CD4-positive, alpha-beta T cell (primary cell): ENCODE measurements at regions not wholly inside any gene's neighbourhood (a gene's known extent, or its start where the extent isn't known, plus 50 kb on each side); places are given as distances from the start of the nearest gene placed in this dataset.

ENCODE experiments used
- ATAC-seq: fragments of 200-7000 bp; cut with Tn5 transposase; one replicate; pipeline ENCODE4 v1.10.0; 2022; ENCODE audit warnings: mild to moderate bottlenecking; ENCODE audit not compliant: poor library complexity
- CTCF ChIA-PET: fragments of 350-600 bp; sonication (Branson Sonifier 250); formaldehyde crosslinking; loops from one replicate; lab custom pipeline; 2021; ENCODE audit warnings: antibody characterized with exemption, inconsistent platforms; lab: Charles Lee
- POLR2A ChIA-PET: fragments of 350-600 bp; sonication (Branson Sonifier 250); formaldehyde crosslinking; loops from one replicate; lab custom pipeline; 2021; ENCODE audit warnings: antibody characterized with exemption, inconsistent platforms; lab: Charles Lee
- DNase-seq, 14 experiments: peaks; one replicate each; pipeline ENCODE4 v3.0.0-alpha.2; 2013 to 2020; ENCODE audit warnings: mixed read lengths in 2 of 14
- H3K27ac ChIP-seq, 2 donors: one replicate each; pipeline versions ENCODE4 v1.5.1 to v1.7.0; 2013; ENCODE audit warnings: low read length in 2 of 2, low read depth in 1 of 2, mild to moderate bottlenecking in 1 of 2
- H3K27me3 ChIP-seq, 2 experiments: 1 replicate in 1 of 2; 2 replicates in 1 of 2; pipeline versions ENCODE4 v1.6.1 to v1.7.0; 2013; ENCODE audit warnings: low read length in 2 of 2, control low read depth in 1 of 2, mild to moderate bottlenecking in 1 of 2, moderate library complexity in 1 of 2; ENCODE audit not compliant: insufficient read depth in 2 of 2, control insufficient read depth in 1 of 2
- H3K36me3 ChIP-seq: one replicate; pipeline ENCODE4 v1.6.1; 2013; ENCODE audit warnings: low read length, control low read depth; ENCODE audit not compliant: insufficient read depth
- H3K4me1 ChIP-seq: one replicate; pipeline ENCODE4 v1.6.1; 2013; ENCODE audit warnings: low read length, control low read depth; ENCODE audit not compliant: insufficient read depth
- H3K4me3 ChIP-seq: one replicate; pipeline ENCODE4 v1.5.1; 2013; ENCODE audit warnings: mild to moderate bottlenecking, low read length, moderate library complexity
- H3K9me3 ChIP-seq, 2 experiments: 1 replicate in 1 of 2; 2 replicates in 1 of 2; pipeline versions ENCODE4 v1.6.1 to v1.7.0; 2013; ENCODE audit warnings: low read length in 2 of 2, mild to moderate bottlenecking in 2 of 2, control low read depth in 1 of 2, moderate library complexity in 1 of 2; ENCODE audit not compliant: control insufficient read depth in 1 of 2, insufficient read depth in 1 of 2
- H3K27ac Mint-ChIP-seq: one replicate; pipeline ENCODE4 v1.8.0; 2020; ENCODE audit warnings: mixed read lengths
- H3K27me3 Mint-ChIP-seq: one replicate; pipeline ENCODE4 v1.8.0; 2021; ENCODE audit warnings: mixed read lengths
- H3K36me3 Mint-ChIP-seq: one replicate; pipeline ENCODE4 v1.8.0; 2021; ENCODE audit warnings: low read depth, mixed read lengths
- H3K4me1 Mint-ChIP-seq: one replicate; pipeline ENCODE4 v1.8.0; 2021; ENCODE audit warnings: low read depth, mixed read lengths
- H3K4me3 Mint-ChIP-seq: one replicate; pipeline ENCODE4 v1.8.0; 2020; ENCODE audit warnings: mild to moderate bottlenecking, mixed read lengths
- H3K9me3 Mint-ChIP-seq: one replicate; pipeline ENCODE4 v1.8.0; 2020; ENCODE audit warnings: mixed read lengths
- CTCF ChIP-seq: fragments of 200-600 bp; IDR thresholded peaks from one replicate; pipeline ENCODE4 v1.8.0; 2022; ENCODE audit warnings: antibody characterized with exemption, mild to moderate bottlenecking
- intact Hi-C, 2 experiments: fragments of 100-400 bp; cut with DNase I in 1 of 2; cut with micrococcal nuclease in 1 of 2; formaldehyde crosslinking; loops; one replicate each; pipeline versions ENCODE4 v1.15.1 to v1.9.0; 2023 to 2025; cut with DNase I, micrococcal nuclease

DNA sequence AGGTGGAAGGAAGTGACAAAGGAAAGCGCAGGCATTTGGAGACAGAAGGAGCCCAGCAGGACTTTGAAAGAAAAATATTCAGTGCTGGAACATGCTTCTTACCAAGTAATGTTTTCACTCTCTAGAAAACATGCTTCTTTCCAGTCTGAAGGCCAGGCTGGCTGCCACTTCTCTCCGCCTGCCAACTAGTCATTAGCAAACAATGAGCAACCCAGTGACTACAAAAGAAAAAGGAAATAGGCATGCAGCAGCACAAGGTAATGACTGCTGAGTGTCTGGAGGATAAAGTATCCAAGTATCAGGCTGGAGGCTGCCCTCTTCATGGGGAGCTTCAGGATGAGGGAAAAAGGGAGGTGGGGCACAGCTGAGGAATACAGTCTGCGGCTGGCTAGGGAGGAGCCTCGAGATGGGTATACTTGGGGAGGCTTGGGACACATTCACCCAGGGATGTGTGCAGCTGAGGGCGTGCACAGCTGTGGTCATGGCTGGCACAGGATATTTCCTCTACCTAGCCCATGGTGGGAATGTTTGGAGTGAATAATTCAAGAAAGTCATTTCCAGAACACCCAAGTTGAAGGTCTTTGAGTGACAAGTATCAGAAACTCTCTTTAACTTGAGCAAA lies 161.5 kb upstream of the KIF2A start:
- Histone ChIP-seq H3K36me3 (no peaks in the 10 kb centered on the region), H3K4me3 (no peak overlapping the region), H3K9me3 (peaks cover 0 to 3% of the 10 kb centered on the region in 2 experiments), H3K27ac (no peak overlapping the region), H3K4me1 (no peaks in the 10 kb centered on the region), H3K27me3 (peaks cover 3 to 14% of the 10 kb centered on the region in 2 experiments)
- Mint-ChIP-seq H3K4me1 (no peaks in the 10 kb centered on the region), H3K4me3 (no peak overlapping the region), H3K9me3 (peaks cover 2% of the 10 kb centered on the region), H3K36me3 (no peaks in the 10 kb centered on the region), H3K27ac (no peak overlapping the region), H3K27me3 (peaks cover 45% of the 10 kb centered on the region)
- no peak for TF ChIP-seq CTCF
- intact Hi-C loops = loop anchor here in 1 of 2 experiments (10.0 kb wide), 1 partner anchor 1190 kb away; no protein-coding TSS in a partner anchor
- ChIA-PET POLR2A (no interaction called here), CTCF (no interaction called here)
- ATAC-seq (no peak), DNase-seq (no peak)

DNA sequence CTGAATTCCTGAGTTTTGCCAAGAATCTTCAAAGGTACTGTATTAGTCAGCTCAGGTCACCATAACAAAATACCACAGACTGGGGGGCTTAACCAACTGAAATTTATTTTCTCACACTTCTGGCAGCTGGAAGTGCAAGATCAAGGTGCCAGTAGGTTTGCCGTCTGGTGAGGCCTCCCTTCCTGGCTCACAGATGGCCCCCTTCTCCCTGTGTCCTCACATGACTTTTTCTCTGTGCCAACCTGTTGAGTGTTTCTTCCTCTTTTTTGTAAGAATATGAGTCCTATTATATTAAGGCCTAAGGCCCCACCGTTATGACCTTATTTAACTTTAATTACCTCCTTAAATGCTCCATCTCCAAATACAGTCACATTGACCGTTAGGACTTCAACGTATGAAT lies 156.1 kb upstream of the KIF2A start:
- ChIA-PET POLR2A (no interaction called here), CTCF (no interaction called here)
- Histone ChIP-seq H3K9me3 (peaks cover 0 to 4% of the 10 kb centered on the region in 2 experiments), H3K36me3 (no peaks in the 10 kb centered on the region), H3K27ac (no peak overlapping the region), H3K4me3 (no peak overlapping the region), H3K27me3 (no peaks in the 10 kb centered on the region), H3K4me1 (no peaks in the 10 kb centered on the region)
- intact Hi-C loops = loop anchor here in 1 of 2 experiments (10.0 kb wide), 1 partner anchor 1195 kb away; no protein-coding TSS in a partner anchor
- Mint-ChIP-seq H3K27ac (no peak overlapping the region), H3K4me3 (no peak overlapping the region), H3K36me3 (no peaks in the 10 kb centered on the region), H3K4me1 (no peaks in the 10 kb centered on the region), H3K9me3 (peaks cover 7% of the 10 kb centered on the region), H3K27me3 (peaks cover 21% of the 10 kb centered on the region)
- DNase-seq (no peak), ATAC-seq (no peak)
- no peak for TF ChIP-seq CTCF

- intact Hi-C loops = no loop called here
- ATAC-seq = no peak
- H3K27me3 Mint-ChIP-seq = peaks cover 14% of the 10 kb centered on the region
Observed at GRCh38 chr5:62152394-62153087, 153.5 kb upstream of the KIF2A start.

More at GRCh38 chr5:62152394-62153087, 153.5 kb upstream of the KIF2A start:
- ChIA-PET POLR2A (no interaction called here), CTCF (no interaction called here)
- no peak for DNase-seq
- Mint-ChIP-seq H3K4me3 (no peak overlapping the region), H3K4me1 (no peaks in the 10 kb centered on the region), H3K27ac (no peak overlapping the region), H3K9me3 (peaks cover 9% of the 10 kb centered on the region), H3K36me3 (no peaks in the 10 kb centered on the region)
- no peak overlapping the region for H3K4me3 ChIP-seq
- peaks cover 0 to 6% of the 10 kb centered on the region in 2 experiments for H3K9me3 ChIP-seq
- H3K27ac ChIP-seq = no peak overlapping the region
- no peaks in the 10 kb centered on the region for H3K36me3 ChIP-seq
- H3K4me1 ChIP-seq = no peaks in the 10 kb centered on the region
- H3K27me3 ChIP-seq = no peaks in the 10 kb centered on the region
- TF ChIP-seq CTCF = no peak
